Transverse colon (tissue), 4 donors: ENCODE measurements at regions not wholly inside any gene's neighbourhood (a gene's known extent, or its start where the extent isn't known, plus 50 kb on each side); places are given as distances from the start of the nearest gene placed in this dataset.

Experiments
- DNase-seq: peaks from one replicate; pipeline ENCODE4 v3.0.0-alpha.2; 2019
- H3K27ac ChIP-seq, 4 donors: fragments of 200-600 bp; sonication (generic); 2 replicates each; pipeline ENCODE4 v1.5.1; 2016 to 2018; ENCODE audit warnings: inconsistent platforms in 4 of 4
- H3K27me3 ChIP-seq: fragments of 200-600 bp; sonication (generic); 2 replicates; pipeline ENCODE4 v1.5.1; 2017; ENCODE audit warnings: inconsistent platforms
- H3K36me3 ChIP-seq, 4 donors: fragments of 200-600 bp; sonication (generic); 2 replicates each; pipeline ENCODE4 v1.5.1; 2017 to 2019; ENCODE audit warnings: inconsistent platforms in 4 of 4
- H3K4me1 ChIP-seq, 4 donors: fragments of 200-600 bp; sonication (generic); 2 replicates each; pipeline ENCODE4 v1.5.1; 2017 to 2020; ENCODE audit warnings: inconsistent platforms in 4 of 4
- H3K4me3 ChIP-seq, 4 donors: fragments of 200-600 bp; sonication (generic); 1 replicate in 1 of 4; 2 replicates in 3 of 4; pipeline versions ENCODE4 v1.5.1 to v1.6.1; 2017 to 2019; ENCODE audit warnings: inconsistent platforms in 4 of 4
- H3K9me3 ChIP-seq, 2 donors: fragments of 200-600 bp; sonication (generic); 2 replicates each; pipeline ENCODE4 v1.5.1; 2017 to 2019; ENCODE audit warnings: inconsistent platforms in 2 of 2
- CTCF ChIP-seq, 5 experiments: fragments of 200-600 bp in 3 of 5; fragments of 450-650 bp in 2 of 5; sonication (generic) in 3 of 5; IDR thresholded peaks; 1 replicate in 2 of 5; 2 replicates in 3 of 5; pipeline ENCODE4 v1.5.1; 2016 to 2017; ENCODE audit warnings: antibody characterized with exemption in 5 of 5, inconsistent platforms in 3 of 5, mild to moderate bottlenecking in 2 of 5, moderate library complexity in 1 of 5
- EP300 ChIP-seq: sonication (generic); formaldehyde crosslinking; IDR thresholded peaks from one replicate; pipeline ENCODE4 v1.6.1; 2017; ENCODE audit warnings: antibody characterized with exemption, low read depth
- POLR2A ChIP-seq: fragments of 450-650 bp; IDR thresholded peaks from one replicate; pipeline ENCODE4 v1.6.1; 2016; ENCODE audit warnings: antibody characterized with exemption, mild to moderate bottlenecking, moderate library complexity
- POLR2AphosphoS5 ChIP-seq, 3 donors: sonication (generic); formaldehyde crosslinking; IDR thresholded peaks; one replicate each; pipeline ENCODE4 v1.6.1; 2016; ENCODE audit warnings: antibody characterized with exemption in 3 of 3
- WGBS, 2 donors: methylation state at CpG; one replicate each; pipeline ENCODE4 v1.1.5; 2018; ENCODE audit warnings: low coverage in 1 of 2; 5-methylcytosine and 5-hydroxymethylcytosine counted together
- in situ Hi-C, 4 donors: fragments of 200-750 bp; cut with MboI; loops; one replicate each; pipeline versions ENCODE4 v1.15.0 to v1.15.1; 2017; ENCODE audit warnings: low sequenced_read_pairs in 3 of 4, low pct_ligation_motif_present in 1 of 4, low pct_unique_long_range_greater_than_20kb in 1 of 4
- intact Hi-C: fragments of 100-400 bp; cut with DNase I; formaldehyde crosslinking; loops from one replicate; pipeline ENCODE4 v1.15.1; 2023; ENCODE audit warnings: low total_unique reads

GRCh38 chr15:91622711-91623342 is 230.7 kb upstream of the SLCO3A1 start:
- no peaks in the 10 kb centered on the region for H3K4me1 ChIP-seq
- no peak overlapping the region for H3K27ac ChIP-seq
- in situ Hi-C loops: no loop called here
- H3K9me3 ChIP-seq: no peaks in the 10 kb centered on the region
- WGBS, 2 donors: 86 to 89% methylated on average over 8 of the region's 8 CpGs
- intact Hi-C loops: no loop called here
- DNase-seq: no peak
- TF ChIP-seq POLR2A (no peak), EP300 (no peak), POLR2AphosphoS5 (IDR thresholded peaks at IDR 0.05) (no peak), CTCF (IDR thresholded peaks at IDR 0.05) (no peak)
- no peaks in the 10 kb centered on the region for H3K27me3 ChIP-seq
- H3K4me3 ChIP-seq: no peak overlapping the region
- H3K36me3 ChIP-seq: no peaks in the 10 kb centered on the region

GRCh38 chr15:91624353-91624968 is 229.0 kb upstream of the SLCO3A1 start:
- TF ChIP-seq CTCF (IDR thresholded peaks at IDR 0.05) (no peak), POLR2AphosphoS5 (IDR thresholded peaks at IDR 0.05) (no peak), POLR2A (no peak), EP300 (no peak)
- Histone ChIP-seq H3K4me3 (no peak overlapping the region), H3K27me3 (no peaks in the 10 kb centered on the region), H3K36me3 (no peaks in the 10 kb centered on the region), H3K9me3 (no peaks in the 10 kb centered on the region), H3K27ac (no peak overlapping the region), H3K4me1 (no peaks in the 10 kb centered on the region)
- no peak for DNase-seq
- intact Hi-C loops (no loop called here), in situ Hi-C loops (no loop called here)
- 87% methylated on average over 3 of the region's 3 CpGs; no CpG with 5 or more reads in 1 of the 2 donors for WGBS, 2 donors

- Histone ChIP-seq H3K9me3 (no peaks in the 10 kb centered on the region), H3K27me3 (no peaks in the 10 kb centered on the region), H3K27ac (no peak overlapping the region), H3K36me3 (no peaks in the 10 kb centered on the region), H3K4me3 (no peak overlapping the region), H3K4me1 (no peaks in the 10 kb centered on the region)
- 91 to 95% methylated on average over 3 to 6 of the region's 6 CpGs for WGBS, 2 donors
- no peak for DNase-seq
- in situ Hi-C loops (no loop called here), intact Hi-C loops (no loop called here)
- TF ChIP-seq CTCF (IDR thresholded peaks at IDR 0.05) (no peak), EP300 (no peak), POLR2AphosphoS5 (IDR thresholded peaks at IDR 0.05) (no peak), POLR2A (no peak)
Observed at GRCh38 chr15:91625506-91625905, 228.0 kb upstream of the SLCO3A1 start.

- 40 to 62% methylated on average over 1 to 11 of the region's 11 CpGs for WGBS, 2 donors
- no peaks in the 10 kb centered on the region for H3K27me3 ChIP-seq
- H3K36me3 ChIP-seq: no peaks in the 10 kb centered on the region
- H3K9me3 ChIP-seq: no peaks in the 10 kb centered on the region
- in situ Hi-C loops (no loop called here), intact Hi-C loops (no loop called here)
- no peak overlapping the region for H3K4me3 ChIP-seq
- peak overlapping the region in 3 of 4 donors; percentile 7 to 61 (median 41) for H3K27ac ChIP-seq
- peak; percentile 11 for DNase-seq
- H3K4me1 ChIP-seq: no peaks in the 10 kb centered on the region
- TF ChIP-seq EP300 (no peak), POLR2AphosphoS5 (IDR thresholded peaks at IDR 0.05) (peak in 2 of 3 donors; percentile 45 to 58)
Observed at GRCh38 chr15:91627473-91628278, 225.8 kb upstream of the SLCO3A1 start.
